Keratinocyte (primary cell): ENCODE measurements at regions not wholly inside any gene's neighbourhood (a gene's known extent, or its start where the extent isn't known, plus 50 kb on each side); places are given as distances from the start of the nearest gene placed in this dataset.

Source experiments
- DNase-seq: peaks from one replicate; pipeline ENCODE4 v3.0.0-alpha.2; 2011; ENCODE audit warnings: low read depth, missing footprints, low spot score
- FAIRE-seq: peaks from 2 replicates; lab custom pipeline; 2011; peaks lifted over from hg19 to GRCh38; lab: Jason Lieb, UNC
- H2AFZ ChIP-seq: 2 replicates; pipeline ENCODE4 v1.6.0; 2012; ENCODE audit warnings: low read length, control low read depth, inconsistent platforms; ENCODE audit not compliant: control insufficient read depth
- H3K27ac ChIP-seq: 2 replicates; pipeline ENCODE4 v1.5.1; 2011; ENCODE audit warnings: low read length; ENCODE audit not compliant: control insufficient read depth, insufficient read depth
- H3K27me3 ChIP-seq: 3 replicates; pipeline ENCODE4 v1.6.0; 2011; ENCODE audit warnings: low read length; ENCODE audit not compliant: control insufficient read depth, insufficient read depth; ENCODE audit errors: extremely low read depth
- H3K36me3 ChIP-seq, 2 experiments: 2 replicates in 1 of 2; 3 replicates in 1 of 2; pipeline ENCODE4 v1.5.1; 2011; ENCODE audit warnings: low read length in 2 of 2, mild to moderate bottlenecking in 1 of 2; ENCODE audit not compliant: control insufficient read depth in 2 of 2, insufficient read depth in 2 of 2; ENCODE audit errors: extremely low read depth in 1 of 2
- H3K4me1 ChIP-seq: 3 replicates; pipeline ENCODE4 v1.5.1; 2011; ENCODE audit warnings: low read length; ENCODE audit not compliant: control insufficient read depth, insufficient read depth; ENCODE audit errors: extremely low read depth
- H3K4me2 ChIP-seq: 3 replicates; pipeline ENCODE4 v1.6.0; 2011; ENCODE audit warnings: low read depth, low read length; ENCODE audit not compliant: control insufficient read depth, insufficient read depth; ENCODE audit errors: extremely low read depth
- H3K4me3 ChIP-seq, 3 experiments: fragments of 200-600 bp in 1 of 3; sonication (generic) in 1 of 3; 2 replicates in 2 of 3; 3 replicates in 1 of 3; pipeline ENCODE4 v1.5.1; 2011 to 2016; ENCODE audit warnings: low read length in 3 of 3, mild to moderate bottlenecking in 3 of 3, control low read depth in 2 of 3, inconsistent platforms in 1 of 3, low read depth in 1 of 3, mixed read lengths in 1 of 3, mixed run types in 1 of 3, moderate library complexity in 1 of 3; ENCODE audit not compliant: control insufficient read depth in 2 of 3, insufficient read depth in 2 of 3; ENCODE audit errors: extremely low read depth in 1 of 3
- H3K79me2 ChIP-seq: 2 replicates; pipeline ENCODE4 v1.6.0; 2012; ENCODE audit warnings: low read length; ENCODE audit not compliant: control insufficient read depth, insufficient read depth
- H3K9ac ChIP-seq: 3 replicates; pipeline ENCODE4 v1.6.0; 2011; ENCODE audit warnings: low read length; ENCODE audit not compliant: control insufficient read depth, insufficient read depth; ENCODE audit errors: extremely low read depth
- H3K9me1 ChIP-seq: 3 replicates; pipeline ENCODE4 v1.6.0; 2011; ENCODE audit warnings: low read length; ENCODE audit not compliant: control insufficient read depth, insufficient read depth; ENCODE audit errors: extremely low read depth
- H3K9me3 ChIP-seq: 2 replicates; pipeline ENCODE4 v1.5.1; 2012; ENCODE audit warnings: low read depth, low read length; ENCODE audit not compliant: control insufficient read depth
- H4K20me1 ChIP-seq: 3 replicates; pipeline ENCODE4 v1.6.0; 2011; ENCODE audit warnings: low read length; ENCODE audit not compliant: control insufficient read depth, insufficient read depth; ENCODE audit errors: extremely low read depth
- CTCF ChIP-seq, 3 experiments: IDR thresholded peaks in 1 of 3; conservative IDR thresholded peaks in 1 of 3; optimal IDR thresholded peaks in 1 of 3; 2 replicates in 2 of 3; 3 replicates in 1 of 3; pipeline versions ENCODE3 to v1.5.1; 2011; ENCODE audit warnings: low read length in 3 of 3, mild to moderate bottlenecking in 3 of 3, moderate library complexity in 2 of 3, control low read depth in 1 of 3, inconsistent platforms in 1 of 3; ENCODE audit not compliant: insufficient read depth in 2 of 3; ENCODE audit errors: extremely low read depth in 1 of 3
- EZH2 ChIP-seq: IDR thresholded peaks from one replicate; pipeline ENCODE4 v1.6.1; 2012; ENCODE audit warnings: inconsistent platforms, mild to moderate bottlenecking, low read length, moderate library complexity
- dilution Hi-C: fragments of 300-500 bp; cut with MboI; formaldehyde crosslinking; loops from one replicate; pipeline ENCODE4 v1.7.0; 2020; ENCODE audit warnings: low sequenced_read_pairs; ENCODE audit not compliant: extremely low pct_ligation_motif_present

DNA sequence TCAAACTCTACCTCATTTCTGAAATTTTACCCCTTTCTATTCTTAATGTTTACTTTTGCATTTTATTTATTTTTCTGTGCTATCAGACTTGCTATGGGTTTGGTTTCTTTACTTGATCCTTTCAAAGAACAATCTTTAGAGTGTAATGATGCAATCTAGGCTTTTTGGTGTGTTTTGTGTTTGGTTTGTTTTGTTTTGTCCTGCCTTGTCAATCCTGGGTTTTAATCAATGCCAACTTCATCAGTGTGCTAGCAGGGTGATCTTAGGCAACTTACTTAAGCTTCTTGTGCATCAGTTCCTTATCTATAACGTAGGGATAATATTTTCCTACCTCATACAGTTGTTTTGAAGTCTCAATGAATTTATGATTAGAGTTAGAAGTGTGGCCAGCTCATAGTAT is 350.4 kb downstream of the NR4A2 start:
- H3K9ac ChIP-seq: no peak overlapping the region
- no peaks in the 10 kb centered on the region for H3K36me3 ChIP-seq
- H3K9me1 ChIP-seq: no peaks in the 10 kb centered on the region
- H3K79me2 ChIP-seq: no peaks in the 10 kb centered on the region
- no peak for TF ChIP-seq EZH2
- no peak for TF ChIP-seq CTCF (optimal IDR thresholded peaks at IDR 0.05 in 1 of 3, IDR thresholded peaks at IDR 0.05 in 1 of 3, conservative IDR thresholded peaks at IDR 0.05 in 1 of 3; ENCODE audit: extremely low read depth in 1 of 3, insufficient read depth in 2 of 3, low read length in 3 of 3)
- no peaks in the 10 kb centered on the region for H4K20me1 ChIP-seq
- no peaks in the 10 kb centered on the region for H3K27me3 ChIP-seq
- FAIRE-seq (no peak), DNase-seq (no peak)
- no peak overlapping the region for H3K27ac ChIP-seq
- no peaks in the 10 kb centered on the region for H3K4me1 ChIP-seq
- H3K9me3 ChIP-seq: no peaks in the 10 kb centered on the region
- dilution Hi-C loops: no loop called here
- H3K4me3 ChIP-seq: no peak overlapping the region
- H2AFZ ChIP-seq: no peak overlapping the region
- H3K4me2 ChIP-seq: no peak overlapping the region

GRCh38 chr2:155980941-155981560 is 351.5 kb downstream of the NR4A2 start:
- Histone ChIP-seq H3K4me2 (no peak overlapping the region), H3K4me3 (no peak overlapping the region), H4K20me1 (no peaks in the 10 kb centered on the region), H3K79me2 (no peaks in the 10 kb centered on the region), H3K27me3 (no peaks in the 10 kb centered on the region), H3K9ac (no peak overlapping the region), H3K36me3 (no peaks in the 10 kb centered on the region), H3K4me1 (no peaks in the 10 kb centered on the region), H3K9me3 (no peaks in the 10 kb centered on the region), H2AFZ (no peak overlapping the region), H3K27ac (no peak overlapping the region), H3K9me1 (no peaks in the 10 kb centered on the region)
- TF ChIP-seq CTCF (optimal IDR thresholded peaks at IDR 0.05 in 1 of 3, IDR thresholded peaks at IDR 0.05 in 1 of 3, conservative IDR thresholded peaks at IDR 0.05 in 1 of 3; ENCODE audit: extremely low read depth in 1 of 3, insufficient read depth in 2 of 3, low read length in 3 of 3) (no peak), EZH2 (no peak)
- no peak for DNase-seq
- dilution Hi-C loops: no loop called here
- peak; percentile 44 for FAIRE-seq
